ENCODE measurements at regions not wholly inside any gene's neighbourhood (a gene's known extent, or its start where the extent isn't known, plus 50 kb on each side); places are given as distances from the start of the nearest gene placed in this dataset.

DNA sequence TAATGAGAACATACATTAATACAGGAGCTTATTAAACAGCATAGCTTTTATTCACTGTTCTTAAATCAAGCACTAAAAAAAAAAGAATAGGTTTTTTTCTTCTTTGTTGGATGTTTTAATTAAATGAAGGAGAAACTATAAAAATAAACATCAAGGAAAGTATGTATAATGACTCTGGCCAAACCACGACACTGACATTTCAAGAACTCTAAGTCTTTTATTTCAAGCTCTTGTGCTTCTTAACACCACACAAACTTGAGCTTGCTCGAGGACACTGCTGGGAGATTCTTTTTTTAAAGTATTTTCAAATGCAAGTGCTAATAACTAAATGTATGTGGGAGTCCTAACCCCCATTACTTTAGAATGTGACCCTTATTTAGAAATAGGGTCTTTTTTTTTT, 204.9 kb upstream of the PPARGC1A start:
- no peak for TF ChIP-seq POLR2A (IDR thresholded peaks at IDR 0.05)
- TF ChIP-seq CTCF (IDR thresholded peaks at IDR 0.05), result no peak
